Activated CD4-positive, alpha-beta T cell treated with anti-CD3 and anti-CD28 coated beads, Interleukin-2, amount 10 ng/mL, durations not matched to agents 7 days and 5 days (primary cell): ENCODE measurements at regions not wholly inside any gene's neighbourhood (a gene's known extent, or its start where the extent isn't known, plus 50 kb on each side); places are given as distances from the start of the nearest gene placed in this dataset.

Source experiments
- CTCF ChIA-PET: fragments of 350-600 bp; sonication (Branson Sonifier 250); formaldehyde crosslinking; loops from one replicate; lab custom pipeline; 2021; ENCODE audit warnings: antibody characterized with exemption; lab: Charles Lee
- POLR2A ChIA-PET: fragments of 350-600 bp; sonication (Branson Sonifier 250); formaldehyde crosslinking; loops from one replicate; lab custom pipeline; 2021; ENCODE audit warnings: antibody characterized with exemption; lab: Charles Lee
- DNase-seq: peaks from one replicate; pipeline ENCODE4 v3.0.0-alpha.2; 2020
- H3K27ac Mint-ChIP-seq: one replicate; pipeline ENCODE4 v1.8.0; 2021; ENCODE audit warnings: mild to moderate bottlenecking, moderate library complexity, mixed read lengths
- H3K27me3 Mint-ChIP-seq: one replicate; pipeline ENCODE4 v1.8.0; 2021; ENCODE audit warnings: mixed read lengths
- H3K36me3 Mint-ChIP-seq: one replicate; pipeline ENCODE4 v1.8.0; 2021; ENCODE audit warnings: low read depth, mixed read lengths
- H3K4me1 Mint-ChIP-seq: one replicate; pipeline ENCODE4 v1.8.0; 2021; ENCODE audit warnings: mixed read lengths
- H3K4me3 Mint-ChIP-seq: one replicate; pipeline ENCODE4 v1.8.0; 2021; ENCODE audit warnings: mild to moderate bottlenecking, moderate library complexity, mixed read lengths
- H3K9me3 Mint-ChIP-seq: one replicate; pipeline ENCODE4 v1.8.0; 2021; ENCODE audit warnings: mixed read lengths

DNA sequence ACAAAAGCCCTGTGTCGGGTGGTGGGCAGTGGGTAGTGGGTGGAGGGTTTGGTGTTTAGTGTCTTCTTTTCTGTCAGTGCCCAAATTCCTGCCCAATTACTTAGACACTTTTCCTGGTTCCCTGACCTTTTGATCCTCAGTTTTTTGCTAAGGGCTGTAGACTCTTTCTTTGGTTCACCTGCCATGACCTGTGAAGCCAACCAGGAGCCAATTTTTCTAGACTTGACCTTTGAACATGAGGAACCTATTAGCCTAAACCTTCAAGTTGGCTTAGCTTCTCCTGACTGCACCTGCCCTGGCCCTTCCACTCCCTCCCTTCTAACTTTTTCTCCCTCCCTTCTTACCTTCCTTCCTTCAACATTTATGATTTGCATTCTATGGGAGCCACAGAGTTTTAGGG is 94.5 kb downstream of the MID1IP1 start:
- Mint-ChIP-seq H3K9me3 (no peaks in the 10 kb centered on the region), H3K4me3 (no peak overlapping the region), H3K36me3 (no peaks in the 10 kb centered on the region), H3K27ac (no peak overlapping the region), H3K27me3 (no peaks in the 10 kb centered on the region), H3K4me1 (peaks cover 12% of the 10 kb centered on the region)
- POLR2A ChIA-PET, result no interaction called here
- no peak for DNase-seq
- CTCF ChIA-PET, result no interaction called here

DNA sequence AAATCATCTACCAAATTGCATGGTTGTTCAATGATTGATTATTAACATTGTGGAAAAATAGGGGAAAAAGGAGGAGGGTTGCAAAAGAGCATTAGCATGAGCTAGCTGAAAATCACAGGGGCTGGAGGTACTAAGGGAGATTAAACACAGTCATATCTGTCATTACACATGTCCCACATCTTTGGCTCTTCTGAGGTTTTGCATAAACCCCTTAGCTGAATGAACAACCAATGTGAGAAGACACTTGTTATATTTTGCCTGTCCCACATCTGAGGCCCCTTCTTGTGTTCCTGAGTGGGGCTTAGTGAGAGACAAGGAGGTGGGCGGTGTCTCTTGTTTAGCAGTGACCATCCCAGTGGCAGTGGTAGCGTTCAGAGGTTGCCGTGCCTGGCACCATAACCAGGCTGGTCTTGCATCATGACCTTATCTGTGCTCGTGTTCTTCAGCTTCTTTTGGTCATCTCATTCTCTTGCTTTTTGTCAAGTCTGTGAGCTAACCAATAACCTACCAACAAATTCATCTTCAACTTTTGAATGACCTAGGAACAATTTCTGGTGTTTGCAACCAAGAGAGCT is 95.6 kb downstream of the MID1IP1 start:
- DNase-seq, result no peak
- Mint-ChIP-seq H3K4me1 (peaks cover 8% of the 10 kb centered on the region), H3K27ac (no peak overlapping the region), H3K27me3 (no peaks in the 10 kb centered on the region), H3K36me3 (no peaks in the 10 kb centered on the region), H3K9me3 (no peaks in the 10 kb centered on the region), H3K4me3 (no peak overlapping the region)
- ChIA-PET CTCF (interaction anchor here (1.2 kb wide), 1 partner anchor 9 kb away, joined by 3 read pairs; no protein-coding TSS in a partner anchor), POLR2A (no interaction called here)

DNA sequence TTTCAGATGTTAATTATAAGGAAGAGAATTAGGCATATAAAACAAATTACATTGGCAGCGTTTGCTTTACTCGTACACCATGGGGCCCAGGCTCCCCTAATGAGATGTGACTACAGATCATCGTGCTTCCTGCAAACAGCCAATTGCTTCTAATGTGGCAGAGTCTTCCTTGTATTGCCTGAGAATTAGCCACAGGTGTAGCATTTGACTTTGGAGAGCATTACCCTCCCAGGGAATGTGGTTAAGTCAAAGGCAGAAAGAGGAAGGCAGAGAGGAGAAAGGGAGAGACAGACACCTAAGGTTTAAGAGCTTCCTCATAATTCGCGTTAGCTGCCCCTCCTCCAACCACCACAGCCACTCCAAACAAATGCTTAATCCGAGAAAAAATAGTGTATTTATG is 97.0 kb downstream of the MID1IP1 start:
- no peaks in the 10 kb centered on the region for H3K9me3 Mint-ChIP-seq
- no peak for DNase-seq
- H3K27me3 Mint-ChIP-seq, result no peaks in the 10 kb centered on the region
- H3K4me1 Mint-ChIP-seq, result peaks cover 2% of the 10 kb centered on the region
- no peak overlapping the region for H3K4me3 Mint-ChIP-seq
- ChIA-PET CTCF (no interaction called here), POLR2A (no interaction called here)
- no peaks in the 10 kb centered on the region for H3K36me3 Mint-ChIP-seq
- H3K27ac Mint-ChIP-seq, result no peak overlapping the region

DNA sequence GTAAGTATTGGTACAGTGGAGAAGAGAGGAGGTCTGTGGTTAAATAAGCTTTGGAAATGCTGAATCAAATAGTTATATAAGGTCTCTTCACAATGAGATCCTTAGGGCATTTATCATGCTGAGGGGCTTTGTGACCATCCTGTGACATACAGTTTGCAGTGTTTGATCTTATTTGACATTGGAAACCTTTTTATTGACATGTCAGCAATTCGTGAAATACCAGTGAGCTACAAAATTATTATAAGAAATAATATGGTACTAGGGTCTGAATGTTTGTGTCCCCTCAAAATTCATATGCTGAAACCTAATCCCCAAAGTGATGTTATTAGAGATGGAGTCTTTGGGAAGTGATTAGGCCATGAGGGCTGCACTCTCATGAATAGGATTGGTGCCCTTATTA is 98.4 kb downstream of the MID1IP1 start:
- Mint-ChIP-seq H3K27me3 (no peaks in the 10 kb centered on the region), H3K36me3 (no peaks in the 10 kb centered on the region), H3K4me1 (peaks cover 2% of the 10 kb centered on the region), H3K4me3 (no peak overlapping the region), H3K27ac (no peak overlapping the region), H3K9me3 (no peaks in the 10 kb centered on the region)
- DNase-seq, result no peak
- ChIA-PET CTCF (no interaction called here), POLR2A (no interaction called here)

DNA sequence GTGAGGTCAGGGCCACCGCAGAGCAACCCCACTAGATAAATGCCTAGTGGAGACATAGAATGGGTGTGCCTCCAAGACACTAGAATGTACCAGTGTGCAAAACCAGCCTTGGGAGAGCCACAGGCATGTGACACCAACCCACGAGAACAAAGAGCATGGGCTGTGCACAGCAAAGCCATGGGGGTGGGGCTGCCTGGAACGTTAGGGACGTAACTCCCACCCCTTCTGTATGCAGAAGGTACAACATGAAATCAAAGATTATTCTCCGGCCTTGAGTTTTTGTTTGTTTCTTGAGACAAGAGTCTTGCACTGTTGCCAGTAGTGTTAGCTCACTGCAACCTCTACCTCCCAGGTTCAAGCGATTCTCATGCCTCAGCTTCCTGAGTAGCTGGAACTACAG is 99.5 kb downstream of the MID1IP1 start:
- no peak overlapping the region for H3K4me3 Mint-ChIP-seq
- peaks cover 2% of the 10 kb centered on the region for H3K4me1 Mint-ChIP-seq
- ChIA-PET POLR2A (no interaction called here), CTCF (no interaction called here)
- no peaks in the 10 kb centered on the region for H3K27me3 Mint-ChIP-seq
- DNase-seq, result no peak
- H3K36me3 Mint-ChIP-seq, result no peaks in the 10 kb centered on the region
- no peak overlapping the region for H3K27ac Mint-ChIP-seq
- no peaks in the 10 kb centered on the region for H3K9me3 Mint-ChIP-seq

DNA sequence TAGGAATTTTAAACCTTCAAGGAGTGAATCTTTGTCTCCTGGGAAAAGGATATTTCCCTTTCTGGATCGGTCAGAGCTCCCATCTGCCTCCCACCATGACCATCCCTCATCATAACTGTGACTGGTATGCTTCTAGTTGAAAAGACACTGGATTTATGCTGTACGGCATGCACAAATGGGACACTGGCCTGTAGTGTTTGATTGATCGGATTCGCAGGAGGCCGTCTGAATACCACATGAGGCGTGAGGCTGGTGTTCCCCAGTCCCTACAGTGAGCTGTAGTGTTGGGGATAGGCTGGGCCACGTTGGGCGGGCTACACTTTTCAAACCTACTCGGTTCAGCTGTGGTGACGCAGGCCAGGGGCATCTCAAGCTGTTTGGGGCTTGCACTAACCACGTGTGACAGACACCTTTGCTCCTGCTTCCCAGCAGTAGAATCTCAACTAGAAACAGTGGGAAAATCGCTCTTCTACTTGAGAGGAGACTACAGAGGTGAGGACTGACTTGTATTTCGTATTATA is 101.8 kb downstream of the MID1IP1 start:
- Mint-ChIP-seq H3K4me3 (no peak overlapping the region), H3K36me3 (no peaks in the 10 kb centered on the region), H3K9me3 (no peaks in the 10 kb centered on the region), H3K27ac (no peak overlapping the region), H3K27me3 (no peaks in the 10 kb centered on the region), H3K4me1 (peaks cover 2% of the 10 kb centered on the region)
- CTCF ChIA-PET, result no interaction called here
- no peak for DNase-seq
- POLR2A ChIA-PET, result no interaction called here

DNA sequence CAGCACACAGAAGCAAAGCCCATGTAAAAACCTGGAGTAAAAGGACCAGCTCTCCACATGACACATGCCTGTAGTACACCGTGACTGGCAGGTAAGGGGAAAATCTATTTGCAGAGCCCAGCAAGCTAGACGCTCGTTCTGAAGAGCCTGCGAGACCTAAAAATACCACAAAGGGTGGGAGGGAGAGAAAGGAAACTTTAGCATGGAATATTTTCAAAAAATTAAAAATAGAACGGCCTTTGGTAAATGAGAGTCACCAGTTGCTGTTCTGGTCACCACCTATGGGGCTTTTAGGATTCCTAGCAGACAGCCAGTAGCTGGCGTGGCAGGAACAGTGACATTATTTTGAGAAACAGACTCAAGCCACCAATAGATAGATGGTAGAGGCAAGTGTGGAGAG is 115.5 kb downstream of the MID1IP1 start:
- ChIA-PET CTCF (no interaction called here), POLR2A (no interaction called here)

DNA sequence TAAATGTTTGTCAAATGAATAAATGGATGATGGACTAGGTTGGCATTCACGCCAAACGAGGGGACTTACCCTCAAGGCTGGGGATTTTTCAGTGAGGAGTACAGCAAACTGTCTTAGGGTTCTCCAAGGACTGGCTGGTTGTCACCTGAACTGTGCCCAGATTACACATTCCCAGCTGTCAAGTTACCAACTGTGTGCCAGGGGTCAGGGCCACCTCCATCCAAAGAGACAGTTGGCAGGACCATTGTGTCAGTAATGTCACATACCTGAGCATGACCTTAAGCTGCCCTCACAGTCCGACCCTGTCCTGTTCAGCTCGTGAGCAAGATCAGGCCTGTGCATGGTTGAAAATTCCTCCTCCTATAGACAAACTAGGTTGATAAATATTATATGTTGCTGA is 116.7 kb downstream of the MID1IP1 start:
- POLR2A ChIA-PET, result no interaction called here
- H3K4me3 Mint-ChIP-seq, result no peak overlapping the region
- no peaks in the 10 kb centered on the region for H3K4me1 Mint-ChIP-seq
- H3K27me3 Mint-ChIP-seq, result no peaks in the 10 kb centered on the region
- H3K9me3 Mint-ChIP-seq, result peaks cover 4% of the 10 kb centered on the region
- DNase-seq, result no peak
- CTCF ChIA-PET, result interaction anchor here (0.6 kb wide), 1 partner anchor 947 kb away, joined by 4 read pairs; no protein-coding TSS in a partner anchor
- no peak overlapping the region for H3K27ac Mint-ChIP-seq
- no peaks in the 10 kb centered on the region for H3K36me3 Mint-ChIP-seq

More for the DNA sequence above, 115.5 kb downstream of the MID1IP1 start:
- peaks cover 4% of the 10 kb centered on the region for H3K9me3 Mint-ChIP-seq
- no peak overlapping the region for H3K4me3 Mint-ChIP-seq
- no peak for DNase-seq
- no peaks in the 10 kb centered on the region for H3K27me3 Mint-ChIP-seq
- H3K36me3 Mint-ChIP-seq, result no peaks in the 10 kb centered on the region
- H3K27ac Mint-ChIP-seq, result no peak overlapping the region
- H3K4me1 Mint-ChIP-seq, result no peaks in the 10 kb centered on the region

DNA sequence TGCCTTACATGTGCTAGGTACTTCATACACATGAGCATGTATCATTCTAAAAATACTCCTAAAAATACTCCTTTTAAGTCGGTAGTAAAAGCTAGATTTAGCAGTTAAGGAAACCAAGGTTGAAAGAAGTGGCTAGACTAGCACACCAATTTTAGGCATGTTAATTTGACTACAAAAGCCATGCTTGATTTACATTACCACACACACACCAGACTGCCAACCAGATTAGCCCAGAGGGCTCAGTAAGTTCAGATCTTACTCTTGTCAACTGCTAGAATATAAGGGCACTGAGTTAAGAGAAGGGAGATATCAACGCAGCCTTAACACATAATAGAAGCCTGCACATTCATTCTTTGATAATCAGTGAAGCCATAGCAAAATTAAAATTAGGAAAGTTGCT is 117.9 kb downstream of the MID1IP1 start:
- H3K36me3 Mint-ChIP-seq, result no peaks in the 10 kb centered on the region
- no peak overlapping the region for H3K27ac Mint-ChIP-seq
- CTCF ChIA-PET, result interaction anchor here (0.6 to 0.8 kb wide), 2 partner anchors 26 to 447 kb away, joined by 3 to 4 read pairs; no protein-coding TSS in a partner anchor
- H3K4me3 Mint-ChIP-seq, result no peak overlapping the region
- H3K4me1 Mint-ChIP-seq, result no peaks in the 10 kb centered on the region
- DNase-seq, result no peak
- H3K27me3 Mint-ChIP-seq, result no peaks in the 10 kb centered on the region
- POLR2A ChIA-PET, result no interaction called here
- peaks cover under 1% of the 10 kb centered on the region for H3K9me3 Mint-ChIP-seq

DNA sequence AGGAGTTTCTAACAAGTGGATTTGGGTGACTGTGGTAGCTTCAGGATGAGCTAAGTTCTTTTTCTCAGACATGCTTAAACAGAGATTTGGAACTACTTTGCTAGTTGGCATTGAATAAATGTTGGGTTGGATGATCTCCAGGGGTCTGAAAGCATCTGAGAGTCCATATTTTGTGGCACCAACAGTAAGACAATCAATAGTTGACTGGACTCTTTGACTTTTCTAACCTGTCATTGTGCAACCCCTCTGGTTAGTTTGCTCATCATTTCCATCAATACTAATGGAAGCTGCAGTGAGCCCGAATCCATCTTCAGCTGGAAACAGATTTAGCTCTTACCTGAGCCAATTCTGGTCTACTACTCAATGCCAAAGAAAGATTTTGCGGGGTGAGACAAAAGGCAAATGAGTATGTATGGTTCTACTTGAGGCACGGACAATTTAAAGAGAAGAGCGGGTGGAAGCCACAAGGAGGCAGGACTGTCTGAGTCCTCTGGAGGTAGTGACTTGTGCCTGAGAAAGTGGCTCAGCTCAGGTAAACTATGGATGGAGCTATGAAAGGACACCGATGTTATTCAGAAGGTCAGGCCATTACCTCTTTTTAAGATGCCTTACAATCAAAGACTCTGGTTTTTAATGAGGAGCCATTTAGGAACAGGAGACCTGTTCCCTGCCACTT is 118.7 kb downstream of the MID1IP1 start:
- H3K27me3 Mint-ChIP-seq, result no peaks in the 10 kb centered on the region
- no peaks in the 10 kb centered on the region for H3K36me3 Mint-ChIP-seq
- H3K4me1 Mint-ChIP-seq, result no peaks in the 10 kb centered on the region
- ChIA-PET POLR2A (no interaction called here), CTCF (interaction anchor here (0.8 kb wide), 1 partner anchor 26 kb away, joined by 3 read pairs; no protein-coding TSS in a partner anchor)
- no peak overlapping the region for H3K4me3 Mint-ChIP-seq
- DNase-seq, result no peak
- no peaks in the 10 kb centered on the region for H3K9me3 Mint-ChIP-seq
- no peak overlapping the region for H3K27ac Mint-ChIP-seq

DNA sequence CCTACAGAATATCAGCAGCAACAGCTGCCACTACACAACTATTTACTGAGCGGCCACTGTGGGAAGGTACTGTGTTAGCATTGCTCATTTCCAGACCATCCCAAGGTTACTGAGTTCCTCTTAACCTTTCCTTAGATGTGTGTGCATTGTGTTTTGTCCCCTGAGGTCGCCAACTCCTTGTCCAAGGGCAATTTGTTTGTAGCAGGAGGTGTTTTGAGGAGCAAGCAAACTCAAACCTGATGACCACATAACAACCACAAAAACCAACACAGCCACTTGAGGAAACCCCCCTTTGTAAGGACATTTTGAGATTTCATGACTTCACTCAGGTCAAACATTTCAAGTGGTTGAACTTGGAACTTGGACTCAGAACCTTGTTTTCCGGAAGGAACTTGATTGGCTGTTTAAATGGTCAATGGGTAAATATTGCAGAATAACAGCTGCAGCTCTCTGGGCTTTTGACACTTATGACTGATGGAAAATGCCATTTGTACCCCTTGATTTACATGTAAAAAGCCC is 122.3 kb downstream of the MID1IP1 start:
- H3K27ac Mint-ChIP-seq, result no peak overlapping the region
- no peaks in the 10 kb centered on the region for H3K36me3 Mint-ChIP-seq
- no peak overlapping the region for H3K4me3 Mint-ChIP-seq
- ChIA-PET CTCF (interaction anchor here (1.0 kb wide), 1 partner anchor 9 kb away, joined by 3 read pairs; no protein-coding TSS in a partner anchor), POLR2A (no interaction called here)
- no peak for DNase-seq
- H3K4me1 Mint-ChIP-seq, result no peaks in the 10 kb centered on the region
- no peaks in the 10 kb centered on the region for H3K27me3 Mint-ChIP-seq
- H3K9me3 Mint-ChIP-seq, result no peaks in the 10 kb centered on the region

DNA sequence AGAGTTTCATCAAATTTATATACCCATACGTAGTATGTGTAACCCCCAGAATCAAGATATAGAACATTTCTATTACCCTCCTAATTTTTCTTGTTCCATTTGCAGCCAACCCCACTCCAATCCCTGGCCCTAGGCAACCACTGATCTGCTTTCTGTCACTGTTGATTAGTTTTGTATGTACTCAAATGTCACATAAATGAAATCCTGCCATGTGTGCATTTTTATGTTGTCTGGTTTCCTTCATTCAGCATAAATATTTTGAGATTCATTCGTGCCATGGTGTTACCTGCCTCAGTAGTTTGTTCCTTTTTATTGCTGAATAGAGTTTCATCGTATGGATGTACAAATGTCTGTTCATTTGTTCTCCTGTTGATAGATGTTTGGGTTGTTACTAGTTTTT is 126.3 kb downstream of the MID1IP1 start:
- H3K36me3 Mint-ChIP-seq, result no peaks in the 10 kb centered on the region
- no peak overlapping the region for H3K4me3 Mint-ChIP-seq
- peaks cover 2% of the 10 kb centered on the region for H3K9me3 Mint-ChIP-seq
- CTCF ChIA-PET, result no interaction called here
- H3K4me1 Mint-ChIP-seq, result no peaks in the 10 kb centered on the region
- H3K27ac Mint-ChIP-seq, result no peak overlapping the region
- POLR2A ChIA-PET, result no interaction called here
- no peak for DNase-seq
- no peaks in the 10 kb centered on the region for H3K27me3 Mint-ChIP-seq

DNA sequence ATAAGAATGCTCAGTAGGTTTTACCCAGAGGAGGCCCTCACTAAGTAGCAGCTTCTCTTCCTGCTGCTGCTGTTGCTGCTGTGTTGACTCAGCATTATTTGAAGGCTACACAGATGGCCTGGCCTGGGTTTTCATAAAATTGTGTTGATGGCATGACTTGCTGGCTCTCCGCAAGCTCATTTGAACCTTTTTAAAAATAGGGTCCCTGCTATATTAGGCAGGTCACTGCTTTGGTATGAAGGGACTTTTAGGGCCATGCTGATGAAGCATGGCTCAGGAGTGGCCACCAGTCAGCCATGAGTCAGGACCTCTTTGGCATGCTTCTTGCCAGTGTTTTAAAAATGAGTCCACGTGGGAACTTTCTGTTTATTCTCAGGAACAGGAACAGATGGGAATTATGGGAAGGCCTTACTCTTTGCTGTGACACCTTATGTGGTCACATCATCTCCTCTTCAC is 128.7 kb downstream of the MID1IP1 start:
- POLR2A ChIA-PET, result no interaction called here
- Mint-ChIP-seq H3K27ac (no peak overlapping the region), H3K9me3 (peaks cover 2% of the 10 kb centered on the region), H3K4me3 (no peak overlapping the region), H3K27me3 (no peaks in the 10 kb centered on the region), H3K36me3 (no peaks in the 10 kb centered on the region), H3K4me1 (no peaks in the 10 kb centered on the region)
- no peak for DNase-seq
- CTCF ChIA-PET, result no interaction called here
